IgD-negative memory B cell (primary cell): ENCODE measurements at regions not wholly inside any gene's neighbourhood (a gene's known extent, or its start where the extent isn't known, plus 50 kb on each side); places are given as distances from the start of the nearest gene placed in this dataset.
"Not testable (repeated sequence)": the region's sequence is repeated elsewhere in the genome, so short reads cannot be mapped to it uniquely, and the experiment has no call there.

Source experiments
- H3K27ac Mint-ChIP-seq, 3 donors: one replicate each; pipeline ENCODE4 v1.8.0; 2020 to 2022; ENCODE audit warnings: mild to moderate bottlenecking in 3 of 3, mixed read lengths in 3 of 3, moderate library complexity in 1 of 3
- H3K27me3 Mint-ChIP-seq: one replicate; pipeline ENCODE4 v1.8.0; 2021; ENCODE audit warnings: mixed read lengths
- H3K36me3 Mint-ChIP-seq: one replicate; pipeline ENCODE4 v1.8.0; 2020; ENCODE audit warnings: mild to moderate bottlenecking, mixed read lengths
- H3K4me1 Mint-ChIP-seq, 3 donors: one replicate each; pipeline ENCODE4 v1.8.0; 2020 to 2022; ENCODE audit warnings: mixed read lengths in 3 of 3, mild to moderate bottlenecking in 1 of 3
- H3K4me3 Mint-ChIP-seq, 4 donors: one replicate each; pipeline ENCODE4 v1.8.0; 2020 to 2022; ENCODE audit warnings: mild to moderate bottlenecking in 4 of 4, mixed read lengths in 4 of 4, moderate library complexity in 3 of 4
- H3K9me3 Mint-ChIP-seq, 3 donors: one replicate each; pipeline ENCODE4 v1.8.0; 2020 to 2021; ENCODE audit warnings: mixed read lengths in 3 of 3, mild to moderate bottlenecking in 1 of 3

DNA sequence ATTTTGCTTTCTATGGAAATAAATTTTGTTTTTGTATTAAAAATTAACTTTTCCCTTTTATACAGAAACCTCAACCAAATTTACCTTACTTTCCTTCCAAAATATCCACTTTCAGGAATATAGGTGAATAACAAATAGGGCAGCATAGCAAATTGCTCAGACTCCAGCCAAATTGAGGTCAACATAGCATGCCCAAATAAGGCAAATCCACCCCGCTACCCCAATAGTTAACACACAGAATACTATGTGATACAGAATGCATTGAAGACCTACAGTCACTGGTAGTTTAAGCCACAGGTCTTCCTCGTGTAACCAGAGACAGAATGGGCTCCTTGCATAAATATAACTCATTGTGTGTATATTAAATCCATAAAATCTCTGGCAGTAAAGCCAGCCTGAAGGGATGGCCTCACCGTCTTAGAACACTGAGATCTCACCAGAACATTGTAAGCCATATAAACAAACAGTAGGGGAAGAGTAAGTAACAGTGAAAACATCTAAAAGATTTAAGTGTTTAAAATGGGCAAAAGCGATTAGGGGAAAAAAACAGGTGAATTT lies 72.2 kb downstream of the PMAIP1 start:
- H3K36me3 Mint-ChIP-seq, result no peaks in the 10 kb centered on the region
- H3K9me3 Mint-ChIP-seq, result no peaks in the 10 kb centered on the region
- no peak overlapping the region for H3K4me3 Mint-ChIP-seq
- H3K27ac Mint-ChIP-seq, result no peak overlapping the region
- H3K27me3 Mint-ChIP-seq, result peaks cover 13% of the 10 kb centered on the region
- H3K4me1 Mint-ChIP-seq, result peaks cover 8 to 12% (median 11%) of the 10 kb centered on the region in 3 donors

DNA sequence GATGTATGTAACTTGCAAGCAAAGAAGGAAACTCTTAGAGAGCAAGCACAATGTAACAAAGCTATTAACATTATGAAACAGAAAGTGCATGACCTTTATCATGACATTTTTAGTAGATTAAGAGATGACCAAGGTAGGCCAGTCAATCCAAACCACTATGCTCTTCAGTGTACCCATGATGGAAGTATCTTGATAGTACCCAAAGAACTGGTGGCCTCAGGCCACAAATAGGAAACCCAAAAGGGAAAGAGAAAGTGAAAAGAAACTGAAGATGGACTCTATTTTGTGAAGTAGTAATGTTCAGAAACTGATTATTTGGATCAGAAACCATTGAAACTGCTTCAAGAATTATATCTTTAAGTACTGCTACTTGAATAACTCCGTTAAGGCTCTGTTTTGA lies 71.3 kb downstream of the PMAIP1 start:
- H3K9me3 Mint-ChIP-seq, H3K27ac Mint-ChIP-seq, H3K36me3 Mint-ChIP-seq: not testable (repeated sequence)
- H3K4me3 Mint-ChIP-seq, result peak overlapping the region in 2 of 4 donors; percentile 30 to 35
- peaks cover 13% of the 10 kb centered on the region for H3K27me3 Mint-ChIP-seq
- peaks cover 8 to 12% (median 11%) of the 10 kb centered on the region in 3 donors for H3K4me1 Mint-ChIP-seq

DNA sequence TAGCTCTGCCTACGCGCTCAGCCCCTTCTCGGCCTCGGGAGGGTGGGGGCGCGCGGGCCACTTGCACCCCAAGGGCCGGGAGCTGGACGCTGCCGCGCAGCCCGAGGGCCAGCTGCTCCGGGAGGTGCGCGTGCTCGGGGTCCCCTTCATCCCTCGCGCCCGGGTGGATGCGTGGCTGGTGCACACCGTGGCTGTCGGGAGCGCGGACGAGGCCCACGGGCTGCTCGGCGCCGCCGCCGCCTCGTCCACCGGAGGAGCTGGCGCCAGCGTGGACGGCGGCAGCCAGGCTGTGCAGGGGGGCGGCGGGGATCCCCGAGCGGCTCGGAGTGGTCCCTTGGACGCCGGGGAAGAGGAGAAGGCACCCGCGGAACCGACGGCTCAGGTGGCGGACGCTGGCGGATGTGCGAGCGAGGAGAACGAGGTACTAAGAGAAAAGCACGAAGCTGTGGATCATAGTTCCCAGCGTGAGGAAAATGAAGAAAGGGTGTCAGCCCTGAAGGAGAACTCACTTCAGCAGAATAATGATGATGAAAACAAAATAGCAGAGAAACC lies 69.8 kb downstream of the PMAIP1 start:
- peaks cover 13% of the 10 kb centered on the region for H3K27me3 Mint-ChIP-seq
- H3K4me3 Mint-ChIP-seq, H3K36me3 Mint-ChIP-seq, H3K9me3 Mint-ChIP-seq: not testable (repeated sequence)
- H3K27ac Mint-ChIP-seq, result peak overlapping the region in 1 of 3 donors; percentile 16
- peaks cover 8 to 12% (median 11%) of the 10 kb centered on the region in 3 donors for H3K4me1 Mint-ChIP-seq

DNA sequence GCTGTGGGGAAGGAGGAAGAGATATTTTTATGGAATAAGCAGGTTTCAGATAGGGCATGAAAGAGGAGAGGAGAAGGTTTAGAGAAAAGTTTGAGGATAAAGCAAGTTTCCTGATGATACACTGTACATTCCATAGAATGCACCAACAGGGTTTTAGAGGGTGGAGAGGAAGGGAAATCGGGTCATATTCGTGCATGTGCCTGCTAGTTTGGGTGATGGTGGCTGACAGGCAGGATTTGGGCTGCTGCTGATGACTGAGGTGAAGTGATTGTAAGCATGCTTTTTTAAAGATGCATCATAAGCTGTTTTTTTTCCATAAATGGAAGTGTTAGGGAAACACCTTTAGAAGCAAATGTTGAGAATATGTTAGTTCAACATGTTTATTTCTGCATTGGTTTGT lies 68.8 kb downstream of the PMAIP1 start:
- H3K9me3 Mint-ChIP-seq, result no peaks in the 10 kb centered on the region
- no peaks in the 10 kb centered on the region for H3K36me3 Mint-ChIP-seq
- peaks cover 8 to 12% (median 11%) of the 10 kb centered on the region in 3 donors for H3K4me1 Mint-ChIP-seq
- no peak overlapping the region for H3K4me3 Mint-ChIP-seq
- peaks cover 10% of the 10 kb centered on the region for H3K27me3 Mint-ChIP-seq
- peak overlapping the region in 1 of 3 donors; percentile 51 for H3K27ac Mint-ChIP-seq

DNA sequence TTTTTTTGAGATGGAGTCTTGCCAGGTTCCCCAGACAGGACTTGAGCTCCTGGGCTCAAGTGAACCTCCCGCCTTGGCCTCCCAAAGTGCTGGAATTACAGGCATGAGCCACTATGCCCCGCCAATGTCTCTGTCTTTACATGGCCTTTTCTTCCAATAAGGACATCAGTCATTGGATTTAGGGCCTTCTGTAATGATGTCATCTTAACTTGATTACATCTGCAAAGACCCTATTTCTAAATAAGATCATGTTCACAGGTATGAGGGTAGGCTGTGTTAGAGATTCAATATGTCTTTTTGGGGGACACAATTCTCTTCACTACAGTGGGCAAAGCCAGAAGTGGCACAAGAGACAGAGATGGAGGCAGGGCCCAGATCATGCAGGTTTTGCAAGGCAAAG lies 68.1 kb downstream of the PMAIP1 start:
- Mint-ChIP-seq H3K36me3 (no peaks in the 10 kb centered on the region), H3K27ac (no peak overlapping the region), H3K9me3 (no peaks in the 10 kb centered on the region), H3K4me1 (peaks cover 11 to 14% (median 12%) of the 10 kb centered on the region in 3 donors), H3K4me3 (no peak overlapping the region), H3K27me3 (peaks cover 10% of the 10 kb centered on the region)

GRCh38 chr18:59966913-59967312 lies 67.1 kb downstream of the PMAIP1 start:
- H3K9me3 Mint-ChIP-seq, result no peaks in the 10 kb centered on the region
- peaks cover 10% of the 10 kb centered on the region for H3K27me3 Mint-ChIP-seq
- H3K27ac Mint-ChIP-seq, result no peak overlapping the region
- H3K4me3 Mint-ChIP-seq, result no peak overlapping the region
- H3K36me3 Mint-ChIP-seq, result no peaks in the 10 kb centered on the region
- H3K4me1 Mint-ChIP-seq, result peaks cover 10 to 14% (median 12%) of the 10 kb centered on the region in 3 donors

DNA sequence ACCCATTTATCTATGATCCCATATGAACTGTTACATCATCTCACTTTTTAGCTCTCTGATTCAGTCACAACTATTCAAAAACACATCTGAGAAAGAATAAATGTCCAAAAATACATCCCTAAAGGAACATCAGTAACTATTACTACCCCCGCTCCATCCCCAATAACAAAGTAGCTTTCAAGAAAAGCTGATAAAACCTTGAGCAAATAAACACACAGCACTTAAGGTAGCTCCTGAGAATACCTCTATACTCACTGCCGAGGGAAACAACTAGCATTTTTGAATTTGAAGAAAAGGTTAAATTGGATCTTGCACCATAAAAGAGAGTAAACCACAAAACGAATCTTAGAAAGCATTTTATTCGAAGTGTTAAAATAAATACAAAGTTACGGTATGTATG lies 63.4 kb downstream of the PMAIP1 start:
- H3K4me1 Mint-ChIP-seq, result peaks cover 27 to 28% (median 28%) of the 10 kb centered on the region in 3 donors
- peak overlapping the region in 1 of 4 donors; percentile 39 for H3K4me3 Mint-ChIP-seq
- H3K27ac Mint-ChIP-seq, result peak overlapping the region in 1 of 3 donors; percentile 5
- peaks cover 2% of the 10 kb centered on the region for H3K27me3 Mint-ChIP-seq
- H3K36me3 Mint-ChIP-seq, result peaks cover 4% of the 10 kb centered on the region
- H3K9me3 Mint-ChIP-seq, result peaks cover 0 to 1% (median 0%) of the 10 kb centered on the region in 3 donors

GRCh38 chr18:59961070-59961469 lies 61.3 kb downstream of the PMAIP1 start:
- H3K4me3 Mint-ChIP-seq, result peak overlapping the region; percentile 9 to 77 (median 54)
- no peaks in the 10 kb centered on the region for H3K27me3 Mint-ChIP-seq
- peaks cover 0 to 1% (median 0%) of the 10 kb centered on the region in 3 donors for H3K9me3 Mint-ChIP-seq
- H3K27ac Mint-ChIP-seq, result peak overlapping the region; percentile 54 to 92 (median 76)
- peaks cover 4% of the 10 kb centered on the region for H3K36me3 Mint-ChIP-seq
- peaks cover 35 to 37% (median 35%) of the 10 kb centered on the region in 3 donors for H3K4me1 Mint-ChIP-seq

GRCh38 chr18:59960272-59960671 lies 60.5 kb downstream of the PMAIP1 start:
- peak overlapping the region; percentile 49 to 92 (median 82) for H3K27ac Mint-ChIP-seq
- peaks cover 4% of the 10 kb centered on the region for H3K36me3 Mint-ChIP-seq
- H3K4me3 Mint-ChIP-seq, result peak overlapping the region in 2 of 4 donors; percentile 73 to 77
- H3K27me3 Mint-ChIP-seq, result no peaks in the 10 kb centered on the region
- H3K9me3 Mint-ChIP-seq, result peaks cover 0 to 1% (median 0%) of the 10 kb centered on the region in 3 donors
- peaks cover 35 to 37% (median 36%) of the 10 kb centered on the region in 3 donors for H3K4me1 Mint-ChIP-seq

DNA sequence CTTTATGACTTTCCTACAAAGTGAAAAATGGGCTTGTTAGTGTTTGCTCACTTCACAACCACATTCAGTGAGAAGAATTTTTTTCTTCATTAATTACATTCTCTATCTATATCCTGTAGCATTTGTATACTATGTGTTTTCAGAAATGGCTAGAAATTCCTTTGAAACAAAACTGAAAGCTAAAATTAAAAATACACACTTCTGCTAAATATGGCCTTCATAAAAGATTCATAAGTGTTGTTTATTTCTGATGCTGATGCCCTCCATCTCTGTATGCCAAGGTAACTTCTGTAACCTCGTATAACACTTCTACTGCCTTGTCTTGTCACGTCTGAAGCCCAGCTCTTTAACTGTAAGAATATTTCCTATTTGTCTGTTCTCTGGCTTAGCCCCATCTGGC lies 59.8 kb downstream of the PMAIP1 start:
- Mint-ChIP-seq H3K27ac (peak overlapping the region; percentile 24 to 49 (median 39)), H3K36me3 (peaks cover 4% of the 10 kb centered on the region), H3K4me3 (peak overlapping the region in 2 of 4 donors; percentile 50 to 74), H3K27me3 (no peaks in the 10 kb centered on the region), H3K9me3 (peaks cover 0 to 1% (median 0%) of the 10 kb centered on the region in 3 donors), H3K4me1 (peaks cover 35 to 37% (median 36%) of the 10 kb centered on the region in 3 donors)

DNA sequence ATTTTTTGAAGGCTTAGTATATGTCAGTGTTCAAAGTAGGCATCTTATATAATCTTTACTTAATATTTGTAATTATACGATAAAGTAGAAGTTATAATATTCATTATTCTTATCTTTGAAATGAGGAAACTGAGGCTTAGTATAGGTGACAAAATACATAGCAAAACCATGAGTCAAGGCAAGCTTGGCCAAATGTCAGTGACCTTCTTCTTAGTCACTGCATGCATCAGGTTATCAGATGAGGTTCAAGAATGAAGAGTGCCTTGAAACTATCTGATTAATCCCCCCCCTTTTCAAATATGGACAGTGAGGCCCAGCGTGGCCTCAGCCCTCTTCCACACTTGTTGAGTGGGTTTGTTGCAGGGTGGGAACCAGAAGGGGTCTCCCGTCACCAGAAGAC lies 59.3 kb downstream of the PMAIP1 start:
- Mint-ChIP-seq H3K9me3 (peaks cover 0 to 1% (median 0%) of the 10 kb centered on the region in 3 donors), H3K4me1 (peaks cover 36 to 40% (median 40%) of the 10 kb centered on the region in 3 donors), H3K27ac (no peak overlapping the region), H3K36me3 (peaks cover 4% of the 10 kb centered on the region), H3K27me3 (no peaks in the 10 kb centered on the region), H3K4me3 (no peak overlapping the region)

DNA sequence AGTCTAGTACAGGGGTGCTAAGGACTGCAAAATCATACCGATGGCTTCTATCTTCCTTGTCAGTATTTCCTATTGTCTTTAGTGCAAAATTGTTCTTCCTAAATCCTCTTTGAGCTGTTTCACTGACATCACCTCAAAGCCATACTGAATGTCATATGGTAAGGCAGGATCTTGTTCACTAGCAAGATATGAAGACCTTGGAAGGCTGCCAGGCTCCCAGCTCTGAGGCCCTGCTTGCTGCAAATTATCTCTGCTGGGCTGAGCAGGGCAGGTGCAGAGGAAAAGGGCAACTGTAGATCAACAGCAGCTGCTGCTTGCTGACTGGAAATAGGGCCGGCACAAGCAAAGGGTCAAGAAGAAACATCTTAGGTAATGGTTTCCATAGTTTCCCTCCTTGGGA lies 58.2 kb downstream of the PMAIP1 start:
- H3K27me3 Mint-ChIP-seq, result no peaks in the 10 kb centered on the region
- peak overlapping the region in 2 of 4 donors; percentile 21 to 80 for H3K4me3 Mint-ChIP-seq
- H3K36me3 Mint-ChIP-seq, result peaks cover 4% of the 10 kb centered on the region
- H3K9me3 Mint-ChIP-seq, result peaks cover 0 to 1% (median 0%) of the 10 kb centered on the region in 3 donors
- peaks cover 40 to 45% (median 43%) of the 10 kb centered on the region in 3 donors for H3K4me1 Mint-ChIP-seq
- peak overlapping the region in 1 of 3 donors; percentile 71 for H3K27ac Mint-ChIP-seq

- H3K36me3 Mint-ChIP-seq, result no peaks in the 10 kb centered on the region
- H3K27me3 Mint-ChIP-seq, result no peaks in the 10 kb centered on the region
- no peaks in the 10 kb centered on the region for H3K9me3 Mint-ChIP-seq
- H3K27ac Mint-ChIP-seq, result no peak overlapping the region
- peaks cover 20 to 33% (median 25%) of the 10 kb centered on the region in 3 donors for H3K4me1 Mint-ChIP-seq
- peak overlapping the region in 1 of 4 donors; percentile 24 for H3K4me3 Mint-ChIP-seq
Measured at GRCh38 chr18:59954755-59955156, 55.0 kb downstream of the PMAIP1 start.

GRCh38 chr18:59954241-59954640 lies 54.4 kb downstream of the PMAIP1 start:
- no peaks in the 10 kb centered on the region for H3K9me3 Mint-ChIP-seq
- peaks cover 17 to 29% (median 20%) of the 10 kb centered on the region in 3 donors for H3K4me1 Mint-ChIP-seq
- no peak overlapping the region for H3K27ac Mint-ChIP-seq
- peak overlapping the region in 1 of 4 donors; percentile 24 for H3K4me3 Mint-ChIP-seq
- no peaks in the 10 kb centered on the region for H3K27me3 Mint-ChIP-seq
- H3K36me3 Mint-ChIP-seq, result no peaks in the 10 kb centered on the region
